ENCODE measurements at regions not wholly inside any gene's neighbourhood (a gene's known extent, or its start where the extent isn't known, plus 50 kb on each side); places are given as distances from the start of the nearest gene placed in this dataset.

DNA sequence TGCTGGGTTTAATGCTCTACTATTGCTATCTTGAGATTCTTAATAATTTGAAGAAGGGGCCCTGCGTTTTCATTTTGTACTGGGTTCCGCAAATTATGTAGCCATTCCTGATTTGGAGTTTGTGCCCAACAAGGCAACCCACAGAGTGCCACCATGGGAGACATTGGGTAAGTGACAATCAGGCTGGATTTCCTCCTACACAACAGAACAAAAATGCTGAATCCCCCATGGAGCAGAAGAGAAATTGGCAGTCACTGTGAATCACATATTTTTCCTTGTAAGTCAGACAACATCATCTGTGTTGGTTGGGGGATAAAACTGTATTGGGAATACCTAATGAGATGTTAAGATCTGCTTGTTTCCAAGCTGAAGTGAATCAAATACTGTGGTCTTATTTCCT, 80.9 kb downstream of the CNGA2 start:
- TF ChIP-seq POLR2A (IDR thresholded peaks at IDR 0.05), result no peak
- TF ChIP-seq, protein P1, sequence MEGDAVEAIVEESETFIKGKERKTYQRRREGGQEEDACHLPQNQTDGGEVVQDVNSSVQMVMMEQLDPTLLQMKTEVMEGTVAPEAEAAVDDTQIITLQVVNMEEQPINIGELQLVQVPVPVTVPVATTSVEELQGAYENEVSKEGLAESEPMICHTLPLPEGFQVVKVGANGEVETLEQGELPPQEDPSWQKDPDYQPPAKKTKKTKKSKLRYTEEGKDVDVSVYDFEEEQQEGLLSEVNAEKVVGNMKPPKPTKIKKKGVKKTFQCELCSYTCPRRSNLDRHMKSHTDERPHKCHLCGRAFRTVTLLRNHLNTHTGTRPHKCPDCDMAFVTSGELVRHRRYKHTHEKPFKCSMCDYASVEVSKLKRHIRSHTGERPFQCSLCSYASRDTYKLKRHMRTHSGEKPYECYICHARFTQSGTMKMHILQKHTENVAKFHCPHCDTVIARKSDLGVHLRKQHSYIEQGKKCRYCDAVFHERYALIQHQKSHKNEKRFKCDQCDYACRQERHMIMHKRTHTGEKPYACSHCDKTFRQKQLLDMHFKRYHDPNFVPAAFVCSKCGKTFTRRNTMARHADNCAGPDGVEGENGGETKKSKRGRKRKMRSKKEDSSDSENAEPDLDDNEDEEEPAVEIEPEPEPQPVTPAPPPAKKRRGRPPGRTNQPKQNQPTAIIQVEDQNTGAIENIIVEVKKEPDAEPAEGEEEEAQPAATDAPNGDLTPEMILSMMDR (IDR thresholded peaks at IDR 0.05), result no peak
